ENCODE measurements at regions not wholly inside any gene's neighbourhood (a gene's known extent, or its start where the extent isn't known, plus 50 kb on each side); places are given as distances from the start of the nearest gene placed in this dataset.

GRCh38 chr4:124535003-124535402, 177.5 kb downstream of the ANKRD50 start:
- no peak for DNase-seq (ENCODE audit: extremely low read depth in 1 of 2, low read depth in 1 of 2)

- no peak for DNase-seq (ENCODE audit: extremely low read depth in 1 of 2, low read depth in 1 of 2)
These were observed 175.6 kb downstream of the ANKRD50 start for GRCh38 chr4:124536946-124537345.

GRCh38 chr4:124537971-124538370, 174.6 kb downstream of the ANKRD50 start:
- no peak for DNase-seq (ENCODE audit: extremely low read depth in 1 of 2, low read depth in 1 of 2)

- no peak for DNase-seq (ENCODE audit: extremely low read depth in 1 of 2, low read depth in 1 of 2)
These were observed 172.5 kb downstream of the ANKRD50 start for GRCh38 chr4:124540014-124540413.

DNA sequence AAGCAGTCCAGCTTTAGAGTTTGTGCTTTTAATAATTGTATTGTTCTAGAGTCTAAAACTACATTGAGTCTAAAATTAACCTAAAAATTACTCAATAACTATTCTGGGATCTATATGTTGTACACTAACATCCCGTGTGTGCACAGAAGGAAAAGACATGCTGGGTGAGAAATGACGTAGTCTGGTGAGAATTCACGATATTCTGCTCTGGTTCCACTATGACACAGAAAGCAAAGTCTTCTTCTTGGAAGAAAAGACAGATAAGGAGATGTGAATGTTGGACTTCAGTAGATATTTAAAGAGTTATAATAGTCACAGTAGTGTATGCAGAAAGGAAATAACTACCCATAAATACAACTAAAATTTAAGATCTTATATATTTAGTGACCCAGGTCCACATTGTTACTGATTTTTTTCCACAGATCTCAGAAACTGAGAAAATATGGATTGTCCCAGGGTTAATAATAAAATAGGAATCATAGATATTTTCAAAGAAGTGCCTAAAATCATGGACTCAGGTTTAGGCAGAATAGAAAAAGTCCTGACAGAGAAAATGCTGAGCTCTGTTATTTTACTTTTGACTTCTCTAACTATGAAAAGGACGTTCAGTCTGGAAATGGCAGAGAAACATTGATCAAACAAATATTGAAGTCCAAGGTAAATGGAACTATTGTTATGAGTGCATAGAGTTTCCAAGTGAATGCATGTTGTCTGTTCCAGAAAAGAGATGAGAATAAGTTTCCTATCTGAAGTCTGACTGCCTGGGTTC, 170.7 kb downstream of the ANKRD50 start:
- DNase-seq (ENCODE audit: extremely low read depth in 1 of 2, low read depth in 1 of 2) = no peak

- DNase-seq (ENCODE audit: extremely low read depth in 1 of 2, low read depth in 1 of 2) = no peak
These were observed 156.6 kb downstream of the ANKRD50 start for GRCh38 chr4:124555959-124556358.

DNA sequence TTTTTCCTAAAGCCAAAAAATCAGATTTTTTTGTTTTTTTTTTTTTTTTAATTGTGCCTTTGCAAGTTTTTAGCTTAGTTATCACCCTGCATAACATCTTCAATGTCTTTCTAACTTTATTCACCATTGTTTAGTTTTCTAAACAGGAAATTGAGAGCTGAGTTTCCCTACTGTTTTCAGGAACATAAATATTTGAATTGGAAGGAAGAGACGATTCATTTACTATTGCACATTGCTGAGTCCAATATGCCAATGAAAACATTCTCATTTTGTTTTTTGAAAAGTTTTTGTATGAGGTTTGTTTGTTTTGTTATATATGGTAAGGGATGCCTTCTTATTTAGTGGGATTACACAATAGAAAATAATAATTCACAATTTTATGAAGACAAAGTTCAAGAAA, 148.4 kb downstream of the ANKRD50 start:
- no peak for DNase-seq (ENCODE audit: extremely low read depth in 1 of 2, low read depth in 1 of 2)

DNA sequence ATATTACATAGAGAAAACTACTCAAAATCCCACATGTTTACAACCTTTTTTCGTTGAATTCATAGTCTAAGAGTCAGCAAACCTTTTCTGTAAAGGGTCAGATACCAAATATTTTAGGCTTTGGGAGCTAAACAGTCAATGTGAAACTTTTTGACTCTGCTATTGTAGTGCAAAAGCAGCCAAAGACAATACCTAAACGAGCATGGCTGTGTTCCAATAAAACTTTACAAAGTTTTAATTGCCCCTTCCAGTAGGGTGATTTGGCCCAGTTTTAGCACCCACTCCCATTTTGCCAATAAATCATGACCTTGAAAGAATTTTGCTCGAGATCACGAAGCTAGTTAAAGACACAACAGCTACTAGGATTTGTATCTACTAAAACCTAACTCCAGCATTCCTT, 147.2 kb downstream of the ANKRD50 start:
- DNase-seq (ENCODE audit: extremely low read depth in 1 of 2, low read depth in 1 of 2) = no peak

- DNase-seq (ENCODE audit: extremely low read depth in 1 of 2, low read depth in 1 of 2) = no peak
These were observed 146.5 kb downstream of the ANKRD50 start for GRCh38 chr4:124566030-124566429.

GRCh38 chr4:124573056-124573455, 139.5 kb downstream of the ANKRD50 start:
- DNase-seq (ENCODE audit: extremely low read depth in 1 of 2, low read depth in 1 of 2) = no peak

GRCh38 chr4:124579896-124580295, 132.6 kb downstream of the ANKRD50 start:
- DNase-seq (ENCODE audit: extremely low read depth in 1 of 2, low read depth in 1 of 2) = no peak

- no peak for DNase-seq (ENCODE audit: extremely low read depth in 1 of 2, low read depth in 1 of 2)
These were observed 128.7 kb downstream of the ANKRD50 start for GRCh38 chr4:124583797-124584196.

- no peak for DNase-seq (ENCODE audit: extremely low read depth in 1 of 2, low read depth in 1 of 2)
These were observed 122.7 kb downstream of the ANKRD50 start for GRCh38 chr4:124589786-124590185.

DNA sequence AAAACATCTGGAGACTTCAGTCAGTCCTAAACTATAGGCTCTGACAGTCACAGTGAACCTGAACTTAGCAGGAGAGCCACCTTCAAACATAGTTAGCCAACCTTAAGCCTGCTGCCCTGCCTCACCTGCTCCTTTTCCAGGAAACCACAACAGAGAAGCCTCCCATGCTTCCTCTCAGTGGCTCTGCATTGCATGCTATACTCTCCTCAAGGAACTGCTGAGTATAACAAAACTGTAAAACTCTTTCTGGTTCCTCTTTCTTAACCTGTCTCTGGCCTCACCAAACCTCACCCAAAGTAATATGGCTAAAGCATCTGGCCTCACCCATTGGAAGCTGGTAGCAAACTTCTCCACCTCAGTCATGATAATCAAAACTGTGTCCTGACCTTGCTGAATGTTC, 122.1 kb downstream of the ANKRD50 start:
- no peak for DNase-seq (ENCODE audit: extremely low read depth in 1 of 2, low read depth in 1 of 2)

DNA sequence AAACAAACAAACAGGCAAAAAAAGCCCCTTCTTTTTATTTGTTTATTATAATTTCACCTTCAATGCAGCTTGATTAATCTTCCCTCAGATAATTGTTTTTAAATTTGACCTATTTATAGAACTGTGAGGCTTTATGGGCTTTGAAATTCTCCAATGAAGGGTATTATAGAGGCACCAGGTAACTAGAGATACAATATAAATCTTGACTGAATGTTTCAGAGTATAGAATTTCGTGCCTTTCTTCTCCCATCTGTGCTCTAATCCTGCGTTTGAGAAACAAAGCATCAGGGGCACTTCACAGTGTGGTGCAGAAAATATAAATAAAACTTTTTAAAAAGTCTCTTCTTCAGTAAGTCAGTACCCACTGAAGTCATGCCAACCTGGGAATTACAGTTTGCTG, 120.9 kb downstream of the ANKRD50 start:
- no peak for DNase-seq (ENCODE audit: extremely low read depth in 1 of 2, low read depth in 1 of 2)

DNA sequence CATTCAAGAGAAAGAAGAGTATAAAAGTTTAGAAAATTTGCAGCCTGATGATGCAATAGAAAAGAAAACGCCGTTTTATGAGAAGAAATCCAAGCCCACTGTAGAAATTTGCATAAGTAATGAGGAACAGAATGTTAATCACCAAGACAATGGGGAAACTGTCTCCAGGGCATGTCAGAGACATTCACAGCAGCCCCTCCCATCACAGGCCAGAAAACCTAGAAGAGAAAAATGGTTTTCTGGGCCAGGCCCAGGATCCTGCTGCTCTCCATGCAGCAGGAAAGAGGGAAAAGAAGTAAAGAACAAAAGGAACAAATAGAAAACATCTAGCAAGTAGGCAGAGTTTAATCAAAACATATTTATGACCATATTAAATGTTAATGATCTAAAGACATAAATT, 119.0 kb downstream of the ANKRD50 start:
- no peak for DNase-seq (ENCODE audit: extremely low read depth in 1 of 2, low read depth in 1 of 2)

- DNase-seq (ENCODE audit: extremely low read depth in 1 of 2, low read depth in 1 of 2) = no peak
These were observed 117.6 kb downstream of the ANKRD50 start for GRCh38 chr4:124594945-124595344.

GRCh38 chr4:124596816-124597215, 115.7 kb downstream of the ANKRD50 start:
- no peak for DNase-seq (ENCODE audit: extremely low read depth in 1 of 2, low read depth in 1 of 2)

GRCh38 chr4:124610211-124610610, 102.3 kb downstream of the ANKRD50 start:
- DNase-seq (ENCODE audit: extremely low read depth in 1 of 2, low read depth in 1 of 2) = no peak
